Osteocyte (in vitro differentiated cells): ENCODE measurements at regions not wholly inside any gene's neighbourhood (a gene's known extent, or its start where the extent isn't known, plus 50 kb on each side); places are given as distances from the start of the nearest gene placed in this dataset.
A peak's percentile ranks its signal among the peaks of the same experiment; 100 is the strongest.

ENCODE experiments used
- DNase-seq: peaks from one replicate; pipeline ENCODE4 v3.0.0; 2021; ENCODE audit warnings: mixed read lengths; ENCODE audit not compliant: unreplicated experiment; ENCODE audit errors: extremely low spot score
- H3K27ac Mint-ChIP-seq: one replicate; pipeline ENCODE4 v1.8.0; 2021; ENCODE audit warnings: mild to moderate bottlenecking, mixed read lengths; ENCODE audit not compliant: unreplicated experiment
- H3K27me3 Mint-ChIP-seq: one replicate; pipeline ENCODE4 v1.8.0; 2021; ENCODE audit warnings: mixed read lengths; ENCODE audit not compliant: unreplicated experiment
- H3K36me3 Mint-ChIP-seq: one replicate; pipeline ENCODE4 v1.8.0; 2021; ENCODE audit warnings: mixed read lengths; ENCODE audit not compliant: unreplicated experiment
- H3K4me1 Mint-ChIP-seq: one replicate; pipeline ENCODE4 v1.8.0; 2021; ENCODE audit warnings: mixed read lengths; ENCODE audit not compliant: unreplicated experiment
- H3K4me3 Mint-ChIP-seq: one replicate; pipeline ENCODE4 v1.8.0; 2021; ENCODE audit warnings: mild to moderate bottlenecking, moderate library complexity, mixed read lengths; ENCODE audit not compliant: unreplicated experiment
- H3K9me3 Mint-ChIP-seq: one replicate; pipeline ENCODE4 v1.8.0; 2021; ENCODE audit warnings: mixed read lengths; ENCODE audit not compliant: unreplicated experiment
- TF ChIP-seq, protein P1 (sequence below): fragments of 200-600 bp; sonication (generic); IDR thresholded peaks from 2 replicates; pipeline ENCODE4 v1.5.0; 2021; ENCODE audit warnings: antibody characterized with exemption, mild to moderate bottlenecking, moderate library complexity

DNA sequence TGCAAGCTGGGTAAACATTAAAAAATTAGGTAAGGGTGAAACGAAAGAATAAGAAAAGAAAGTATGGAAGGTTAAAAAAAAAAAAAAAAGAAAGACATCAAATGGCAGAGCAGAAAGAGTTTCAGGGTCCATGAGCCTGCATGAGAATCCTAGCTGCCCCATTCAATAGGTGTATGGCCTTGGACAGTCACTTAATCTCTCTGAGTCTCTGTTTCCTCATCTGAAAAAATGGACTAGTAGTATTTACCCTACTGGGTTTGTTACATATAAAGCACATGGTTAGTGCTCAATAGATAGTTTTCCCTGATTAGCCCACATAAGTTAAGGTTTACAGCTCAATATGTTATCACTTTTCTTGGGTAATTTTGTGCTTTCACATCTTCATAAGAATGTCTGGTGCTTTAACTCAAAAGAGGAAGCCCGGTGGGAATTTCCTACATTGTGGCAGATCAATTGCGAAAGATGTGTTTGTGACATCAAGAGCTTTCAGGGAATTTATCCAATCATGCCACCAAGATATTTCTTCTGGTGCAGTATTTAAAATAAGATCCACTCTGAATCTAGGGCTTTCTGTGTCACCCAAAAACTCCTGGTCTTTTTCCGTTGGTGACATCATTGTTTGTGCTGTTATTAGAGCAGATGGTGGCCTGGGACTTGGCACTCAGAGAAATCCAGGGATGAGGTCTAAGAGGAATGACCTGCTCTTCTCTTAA is 57.2 kb upstream of the UBE2E1 start:
- H3K27me3 Mint-ChIP-seq = no peaks in the 10 kb centered on the region
- H3K4me1 Mint-ChIP-seq = peaks cover 19% of the 10 kb centered on the region
- DNase-seq = no peak
- H3K9me3 Mint-ChIP-seq = no peaks in the 10 kb centered on the region
- H3K36me3 Mint-ChIP-seq = no peaks in the 10 kb centered on the region
- H3K4me3 Mint-ChIP-seq = no peak overlapping the region
- TF ChIP-seq, protein P1, sequence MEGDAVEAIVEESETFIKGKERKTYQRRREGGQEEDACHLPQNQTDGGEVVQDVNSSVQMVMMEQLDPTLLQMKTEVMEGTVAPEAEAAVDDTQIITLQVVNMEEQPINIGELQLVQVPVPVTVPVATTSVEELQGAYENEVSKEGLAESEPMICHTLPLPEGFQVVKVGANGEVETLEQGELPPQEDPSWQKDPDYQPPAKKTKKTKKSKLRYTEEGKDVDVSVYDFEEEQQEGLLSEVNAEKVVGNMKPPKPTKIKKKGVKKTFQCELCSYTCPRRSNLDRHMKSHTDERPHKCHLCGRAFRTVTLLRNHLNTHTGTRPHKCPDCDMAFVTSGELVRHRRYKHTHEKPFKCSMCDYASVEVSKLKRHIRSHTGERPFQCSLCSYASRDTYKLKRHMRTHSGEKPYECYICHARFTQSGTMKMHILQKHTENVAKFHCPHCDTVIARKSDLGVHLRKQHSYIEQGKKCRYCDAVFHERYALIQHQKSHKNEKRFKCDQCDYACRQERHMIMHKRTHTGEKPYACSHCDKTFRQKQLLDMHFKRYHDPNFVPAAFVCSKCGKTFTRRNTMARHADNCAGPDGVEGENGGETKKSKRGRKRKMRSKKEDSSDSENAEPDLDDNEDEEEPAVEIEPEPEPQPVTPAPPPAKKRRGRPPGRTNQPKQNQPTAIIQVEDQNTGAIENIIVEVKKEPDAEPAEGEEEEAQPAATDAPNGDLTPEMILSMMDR = no peak
- no peak overlapping the region for H3K27ac Mint-ChIP-seq

DNA sequence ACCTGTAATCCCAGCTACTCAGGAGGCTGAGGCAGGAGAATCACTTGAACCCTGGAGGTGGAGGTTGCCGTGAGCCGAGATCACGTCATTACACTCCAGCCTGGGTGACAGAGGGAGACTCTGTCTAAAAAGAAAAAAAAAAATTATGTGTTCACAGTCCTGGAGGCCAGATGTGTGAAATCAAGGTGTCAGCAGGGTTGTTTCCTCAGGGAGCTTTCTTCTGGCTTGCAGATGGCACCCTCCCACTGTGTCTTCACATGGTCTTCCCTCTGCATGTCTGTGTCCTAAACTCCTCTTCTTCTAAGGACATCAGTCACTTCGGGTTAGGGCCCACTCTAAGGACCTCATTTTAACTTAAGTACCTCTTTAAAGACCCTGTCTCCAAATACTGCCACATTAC is 56.1 kb upstream of the UBE2E1 start:
- Mint-ChIP-seq H3K4me3 (no peak overlapping the region), H3K27ac (no peak overlapping the region), H3K4me1 (peaks cover 16% of the 10 kb centered on the region), H3K36me3 (no peaks in the 10 kb centered on the region), H3K27me3 (no peaks in the 10 kb centered on the region), H3K9me3 (no peaks in the 10 kb centered on the region)
- no peak for DNase-seq
- TF ChIP-seq, protein P1 = no peak

- H3K27me3 Mint-ChIP-seq = no peaks in the 10 kb centered on the region
- no peak overlapping the region for H3K4me3 Mint-ChIP-seq
- no peak for DNase-seq
- H3K4me1 Mint-ChIP-seq = peaks cover 16% of the 10 kb centered on the region
- H3K9me3 Mint-ChIP-seq = no peaks in the 10 kb centered on the region
- H3K36me3 Mint-ChIP-seq = no peaks in the 10 kb centered on the region
- TF ChIP-seq, protein P1 = no peak
- no peak overlapping the region for H3K27ac Mint-ChIP-seq
Measured at GRCh38 chr3:23750573-23751210, 55.1 kb upstream of the UBE2E1 start.

DNA sequence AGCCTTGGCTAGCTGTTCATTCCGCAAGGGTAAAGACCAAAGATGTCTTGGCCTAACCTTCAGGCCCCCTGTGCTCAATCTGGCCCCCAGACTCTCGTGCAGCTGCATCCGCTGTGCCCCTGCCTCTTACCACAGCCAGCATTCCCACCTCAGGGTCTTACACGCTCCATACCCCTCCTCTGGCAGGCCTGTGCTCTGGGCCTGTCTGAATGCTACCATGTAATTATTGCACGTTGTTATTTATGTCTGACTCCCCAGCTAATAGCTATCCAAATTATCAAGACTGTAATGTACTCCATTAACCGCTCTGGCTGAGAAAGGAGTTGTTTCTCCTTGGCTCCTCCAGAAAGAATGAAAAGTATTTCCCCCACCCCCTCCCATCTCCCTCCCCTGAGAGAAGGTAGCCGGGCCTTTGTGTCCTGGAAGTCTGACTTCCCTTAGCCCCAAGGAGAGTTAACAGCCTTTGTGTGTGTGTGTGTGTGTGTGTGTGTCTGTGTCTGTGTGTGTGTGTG is 54.5 kb upstream of the UBE2E1 start:
- no peaks in the 10 kb centered on the region for H3K27me3 Mint-ChIP-seq
- H3K4me3 Mint-ChIP-seq = no peak overlapping the region
- no peaks in the 10 kb centered on the region for H3K36me3 Mint-ChIP-seq
- peaks cover 19% of the 10 kb centered on the region for H3K4me1 Mint-ChIP-seq
- TF ChIP-seq, protein P1 = no peak
- peak overlapping the region; percentile 2 for H3K27ac Mint-ChIP-seq
- H3K9me3 Mint-ChIP-seq = no peaks in the 10 kb centered on the region
- no peak for DNase-seq

DNA sequence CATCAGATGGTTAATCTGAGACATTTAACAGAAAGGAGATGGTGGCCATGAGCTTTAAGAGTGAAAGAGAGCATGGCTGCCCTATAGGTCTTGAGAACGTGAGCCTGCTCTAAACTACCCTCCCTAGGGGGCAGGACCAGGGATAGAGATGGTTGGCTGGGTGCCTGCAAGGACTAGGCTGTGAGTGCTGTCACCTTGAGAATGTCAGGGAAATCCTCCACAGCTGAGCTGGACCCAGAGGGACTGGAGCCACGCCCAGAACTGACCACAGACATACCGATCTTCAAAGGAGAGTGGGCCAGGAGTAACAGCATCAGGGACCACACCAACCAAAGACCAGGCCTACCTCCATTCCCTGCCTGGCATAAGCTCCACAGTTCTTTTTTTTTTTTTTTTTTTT is 53.6 kb upstream of the UBE2E1 start:
- TF ChIP-seq, protein P1 = no peak
- Mint-ChIP-seq H3K4me3 (no peak overlapping the region), H3K4me1 (peaks cover 21% of the 10 kb centered on the region), H3K9me3 (no peaks in the 10 kb centered on the region), H3K27me3 (no peaks in the 10 kb centered on the region), H3K36me3 (no peaks in the 10 kb centered on the region), H3K27ac (no peak overlapping the region)
- DNase-seq = no peak
